ENCODE measurements at regions not wholly inside any gene's neighbourhood (a gene's known extent, or its start where the extent isn't known, plus 50 kb on each side); places are given as distances from the start of the nearest gene placed in this dataset.

- Histone ChIP-seq H3K27ac (ENCODE audit: control insufficient read depth, insufficient read depth, low read length) (no peak overlapping the region), H3K4me3 (ENCODE audit: control insufficient read depth in 2 of 3, extremely low read depth in 1 of 3, insufficient read depth in 2 of 3, low read depth in 1 of 3, low read length in 3 of 3) (no peak overlapping the region), H3K36me3 (ENCODE audit: control insufficient read depth in 2 of 2, extremely low read depth in 1 of 2, insufficient read depth in 2 of 2, low read length in 2 of 2) (no peaks in the 10 kb centered on the region), H3K9ac (ENCODE audit: control insufficient read depth, extremely low read depth, insufficient read depth, low read length) (no peak overlapping the region), H3K79me2 (ENCODE audit: control insufficient read depth, insufficient read depth, low read length) (no peaks in the 10 kb centered on the region), H3K4me2 (ENCODE audit: control insufficient read depth, extremely low read depth, insufficient read depth, low read depth, low read length) (no peak overlapping the region), H4K20me1 (ENCODE audit: control insufficient read depth, extremely low read depth, insufficient read depth, low read length) (no peaks in the 10 kb centered on the region), H3K4me1 (ENCODE audit: control insufficient read depth, extremely low read depth, insufficient read depth, low read length) (no peaks in the 10 kb centered on the region), H3K9me3 (ENCODE audit: control insufficient read depth, low read depth, low read length) (no peaks in the 10 kb centered on the region), H3K9me1 (ENCODE audit: control insufficient read depth, extremely low read depth, insufficient read depth, low read length) (no peaks in the 10 kb centered on the region), H3K27me3 (ENCODE audit: control insufficient read depth, extremely low read depth, insufficient read depth, low read length) (no peaks in the 10 kb centered on the region), H2AFZ (ENCODE audit: control insufficient read depth, low read length) (no peak overlapping the region)
- FAIRE-seq (no peak), DNase-seq (ENCODE audit: low read depth, low spot score) (no peak)
- dilution Hi-C loops (cut with MboI; ENCODE audit: extremely low pct_ligation_motif_present, low sequenced_read_pairs): loop anchor here (10.0 kb wide), 1 partner anchor 73 kb away; no protein-coding TSS in a partner anchor
- TF ChIP-seq CTCF (optimal IDR thresholded peaks at IDR 0.05 in 1 of 3, IDR thresholded peaks at IDR 0.05 in 1 of 3, conservative IDR thresholded peaks at IDR 0.05 in 1 of 3; ENCODE audit: extremely low read depth in 1 of 3, insufficient read depth in 2 of 3, low read length in 3 of 3) (no peak), EZH2 (IDR thresholded peaks at IDR 0.05; ENCODE audit: low read length) (no peak)
Measured at GRCh38 chr1:60487565-60488345, 414.2 kb upstream of the C1orf87 start.

GRCh38 chr1:60483509-60483908 lies 409.9 kb upstream of the C1orf87 start:
- no peak overlapping the region for H3K4me3 ChIP-seq (ENCODE audit: control insufficient read depth in 2 of 3, extremely low read depth in 1 of 3, insufficient read depth in 2 of 3, low read depth in 1 of 3, low read length in 3 of 3)
- no peaks in the 10 kb centered on the region for H3K9me3 ChIP-seq (ENCODE audit: control insufficient read depth, low read depth, low read length)
- no peak overlapping the region for H3K27ac ChIP-seq (ENCODE audit: control insufficient read depth, insufficient read depth, low read length)
- H4K20me1 ChIP-seq (ENCODE audit: control insufficient read depth, extremely low read depth, insufficient read depth, low read length): no peaks in the 10 kb centered on the region
- H3K9me1 ChIP-seq (ENCODE audit: control insufficient read depth, extremely low read depth, insufficient read depth, low read length): no peaks in the 10 kb centered on the region
- H3K4me2 ChIP-seq (ENCODE audit: control insufficient read depth, extremely low read depth, insufficient read depth, low read depth, low read length): no peak overlapping the region
- H3K4me1 ChIP-seq (ENCODE audit: control insufficient read depth, extremely low read depth, insufficient read depth, low read length): no peaks in the 10 kb centered on the region
- DNase-seq (ENCODE audit: low read depth, low spot score) (no peak), FAIRE-seq (no peak)
- no peaks in the 10 kb centered on the region for H3K27me3 ChIP-seq (ENCODE audit: control insufficient read depth, extremely low read depth, insufficient read depth, low read length)
- H3K36me3 ChIP-seq (ENCODE audit: control insufficient read depth in 2 of 2, extremely low read depth in 1 of 2, insufficient read depth in 2 of 2, low read length in 2 of 2): no peaks in the 10 kb centered on the region
- H3K9ac ChIP-seq (ENCODE audit: control insufficient read depth, extremely low read depth, insufficient read depth, low read length): no peak overlapping the region
- H3K79me2 ChIP-seq (ENCODE audit: control insufficient read depth, insufficient read depth, low read length): no peaks in the 10 kb centered on the region
- dilution Hi-C loops (cut with MboI; ENCODE audit: extremely low pct_ligation_motif_present, low sequenced_read_pairs): loop anchor here (10.0 kb wide), 1 partner anchor 69 kb away; no protein-coding TSS in a partner anchor
- no peak for TF ChIP-seq EZH2 (IDR thresholded peaks at IDR 0.05; ENCODE audit: low read length)
- no peak for TF ChIP-seq CTCF (optimal IDR thresholded peaks at IDR 0.05 in 1 of 3, IDR thresholded peaks at IDR 0.05 in 1 of 3, conservative IDR thresholded peaks at IDR 0.05 in 1 of 3; ENCODE audit: extremely low read depth in 1 of 3, insufficient read depth in 2 of 3, low read length in 3 of 3)
- H2AFZ ChIP-seq (ENCODE audit: control insufficient read depth, low read length): no peak overlapping the region

Measured in keratinocyte (primary cell).